ENCODE measurements at regions not wholly inside any gene's neighbourhood (a gene's known extent, or its start where the extent isn't known, plus 50 kb on each side); places are given as distances from the start of the nearest gene placed in this dataset.

DNA sequence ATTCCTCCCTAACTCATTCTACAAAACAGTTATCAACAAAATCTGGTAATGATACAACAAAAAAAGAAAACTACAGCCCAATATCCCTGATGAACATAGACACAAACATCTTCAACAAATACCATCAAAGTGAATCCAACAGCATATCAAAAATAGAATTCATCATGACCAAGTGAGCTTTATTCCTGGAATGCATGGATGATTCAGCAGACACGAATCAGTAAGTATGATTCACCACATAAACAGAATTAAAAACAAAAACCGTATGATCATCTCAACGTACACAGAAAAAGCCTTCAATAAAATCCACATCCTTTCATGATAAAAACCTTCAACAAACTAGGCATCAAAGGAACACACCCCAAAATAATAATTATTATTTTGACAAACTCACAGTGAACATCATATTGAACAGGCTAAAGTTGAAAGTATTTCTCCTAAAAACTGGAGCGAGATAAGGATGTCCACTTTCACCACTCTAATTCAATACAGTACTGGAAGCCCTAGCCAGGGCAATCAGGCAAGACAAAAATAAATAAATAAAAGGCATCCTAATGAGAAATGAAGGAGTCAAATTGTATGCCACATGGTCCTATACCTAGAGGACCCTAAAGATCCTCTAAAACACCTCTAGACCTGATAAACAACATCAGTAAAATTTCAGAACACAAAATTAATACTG is 305.1 kb upstream of the RGMB start:
- DNase-seq, result no peak

DNA sequence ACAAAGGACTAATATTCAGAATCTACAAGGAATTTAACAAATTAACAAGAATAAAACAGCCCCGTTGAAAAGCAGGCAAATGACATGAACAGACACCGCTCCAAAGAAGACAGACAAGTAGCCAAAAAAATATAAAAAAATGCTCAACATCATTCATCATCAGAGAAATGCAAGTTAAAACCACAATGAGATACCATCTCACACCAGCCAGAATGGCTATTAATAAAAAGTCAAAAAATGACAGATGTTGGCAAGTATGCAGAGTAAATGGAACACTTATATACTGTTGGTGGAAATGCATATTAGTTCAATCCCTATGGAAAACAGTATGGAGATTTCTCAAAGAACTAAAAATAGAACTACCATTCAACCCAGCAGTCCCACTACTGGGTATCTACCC is 302.7 kb upstream of the RGMB start:
- no peak for DNase-seq

DNA sequence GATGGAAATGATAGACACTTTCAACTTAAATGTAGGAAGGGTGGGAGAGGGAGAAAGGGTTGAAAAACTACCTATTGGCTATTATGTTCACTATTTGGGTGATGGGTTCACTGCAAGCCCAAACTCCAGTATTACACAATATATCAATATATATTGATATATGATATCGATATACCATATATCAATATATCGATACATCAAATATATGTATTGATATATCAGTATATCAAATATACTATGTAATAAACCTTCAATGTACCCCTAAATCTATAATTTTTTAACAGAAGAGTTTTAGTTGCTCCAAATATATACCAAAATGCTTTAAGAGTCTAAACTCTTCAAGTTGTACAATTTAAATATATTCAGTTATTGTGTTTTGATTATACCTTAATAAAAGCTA is 302.0 kb upstream of the RGMB start:
- no peak for DNase-seq

DNA sequence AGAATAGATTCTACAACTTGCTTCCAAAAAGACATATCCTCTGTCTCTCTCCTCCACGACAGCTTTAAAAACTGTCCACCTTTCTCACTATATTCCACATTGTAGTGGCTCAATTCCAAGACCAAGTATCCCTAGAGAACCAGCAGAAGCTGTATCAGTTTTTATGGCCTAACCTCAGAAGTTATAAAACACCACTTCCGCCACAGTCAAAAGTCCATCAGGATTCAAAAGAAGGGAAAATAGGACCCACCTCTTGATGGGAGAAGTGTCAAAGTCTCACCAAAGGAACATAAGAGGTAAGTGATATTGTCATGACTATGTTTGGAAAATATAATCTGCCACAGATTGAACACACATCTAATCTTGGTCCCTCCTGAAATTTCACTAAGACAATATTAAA is 299.2 kb upstream of the RGMB start:
- DNase-seq, result no peak

DNA sequence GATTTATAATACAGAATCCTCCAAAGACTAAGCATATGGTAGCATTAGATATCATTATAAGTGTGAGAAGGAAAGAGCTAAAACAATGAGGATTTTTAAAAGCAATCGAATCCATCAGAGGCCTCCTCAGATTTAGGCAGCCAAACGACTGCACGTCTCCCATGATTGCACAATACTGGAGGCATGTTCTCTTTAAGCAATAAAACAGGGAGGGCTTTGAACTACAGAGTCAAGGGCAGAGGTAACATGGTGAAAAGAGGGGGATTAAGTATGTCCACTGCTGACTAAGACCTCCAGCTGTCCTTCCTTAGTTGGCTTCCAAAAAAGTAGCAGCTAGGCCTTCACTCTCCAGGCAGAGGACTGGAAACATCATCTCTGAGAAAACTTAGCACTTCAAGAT is 298.7 kb upstream of the RGMB start:
- no peak for DNase-seq

DNA sequence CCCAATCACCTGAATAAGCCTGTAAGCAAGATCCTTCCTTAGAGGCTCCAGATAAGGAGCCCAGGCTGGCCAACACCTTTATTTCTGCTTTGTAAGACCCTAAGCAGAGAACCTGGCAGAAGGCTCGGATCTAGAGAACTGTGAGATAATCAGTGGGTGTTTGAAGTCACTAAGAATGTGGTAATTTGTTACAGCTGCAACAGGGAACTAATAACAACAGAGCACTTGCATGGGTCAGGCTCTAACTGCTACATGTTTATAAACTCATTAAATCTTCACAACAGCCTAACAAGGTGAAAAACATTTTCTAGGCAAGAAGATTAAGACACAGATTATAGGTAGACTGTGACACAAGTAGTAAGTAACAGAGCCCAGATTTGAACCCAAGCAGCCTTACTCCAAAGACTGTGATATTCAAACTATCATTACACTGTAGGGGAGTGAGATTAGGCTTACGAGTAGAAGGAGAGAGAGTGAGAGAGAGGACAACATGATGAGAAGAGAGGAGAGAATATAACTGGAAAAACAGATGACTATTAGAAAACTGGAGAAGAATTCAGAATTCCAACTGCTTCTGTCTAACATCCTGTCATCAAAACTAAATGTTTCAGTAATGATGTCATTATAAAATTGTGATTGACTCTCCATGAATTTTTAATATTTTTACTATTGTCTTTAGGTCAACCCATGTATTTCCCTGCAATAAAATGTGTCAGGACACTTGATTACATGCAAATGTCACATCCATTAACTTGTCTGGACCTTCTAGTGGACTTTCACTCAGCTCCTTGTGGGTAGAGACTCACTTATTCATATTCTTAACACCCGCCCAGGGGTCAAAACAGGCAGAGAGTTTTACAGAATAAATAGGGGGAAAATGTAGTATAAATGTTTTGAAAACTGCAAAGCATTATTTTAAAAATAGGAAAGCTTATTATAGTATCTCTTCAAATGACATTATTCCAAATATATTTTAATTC is 290.9 kb upstream of the RGMB start:
- DNase-seq, result no peak

DNA sequence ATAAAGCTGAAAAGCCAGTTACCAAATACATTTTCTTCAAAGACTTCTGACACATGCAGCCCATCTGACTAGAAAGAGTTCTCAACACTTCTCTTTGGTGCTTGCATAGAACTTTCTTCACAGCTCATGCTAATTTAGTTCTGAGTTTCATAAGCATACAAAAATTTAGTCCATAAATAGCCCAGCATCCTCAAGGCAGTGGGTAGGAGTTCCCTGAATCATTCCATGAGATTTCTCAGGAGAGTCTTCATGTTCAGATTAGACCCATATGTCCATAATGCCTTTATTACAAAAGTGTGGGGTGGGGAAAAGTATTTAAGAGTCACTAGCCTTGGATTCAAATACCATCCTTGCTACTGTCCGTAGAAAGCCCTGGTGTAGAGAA is 290.2 kb upstream of the RGMB start:
- DNase-seq, result no peak

DNA sequence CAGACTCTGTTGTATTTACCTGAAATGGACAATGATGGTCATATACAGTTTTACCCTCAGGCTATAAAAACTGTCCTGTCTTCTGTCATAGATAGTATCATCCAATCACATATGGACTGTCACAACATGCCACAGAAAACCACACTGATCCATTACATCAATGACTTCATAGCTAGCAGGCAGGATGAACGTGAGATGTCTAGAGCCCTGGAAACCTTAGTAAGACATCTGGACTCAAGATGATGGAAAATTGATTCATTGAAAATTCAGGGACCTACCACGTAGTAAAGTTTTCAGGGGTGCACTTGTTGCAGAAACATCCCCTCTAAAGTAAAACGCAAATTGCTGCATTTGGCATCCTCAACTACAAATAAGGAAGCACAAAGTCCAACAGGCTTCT is 284.4 kb upstream of the RGMB start:
- DNase-seq, result no peak

DNA sequence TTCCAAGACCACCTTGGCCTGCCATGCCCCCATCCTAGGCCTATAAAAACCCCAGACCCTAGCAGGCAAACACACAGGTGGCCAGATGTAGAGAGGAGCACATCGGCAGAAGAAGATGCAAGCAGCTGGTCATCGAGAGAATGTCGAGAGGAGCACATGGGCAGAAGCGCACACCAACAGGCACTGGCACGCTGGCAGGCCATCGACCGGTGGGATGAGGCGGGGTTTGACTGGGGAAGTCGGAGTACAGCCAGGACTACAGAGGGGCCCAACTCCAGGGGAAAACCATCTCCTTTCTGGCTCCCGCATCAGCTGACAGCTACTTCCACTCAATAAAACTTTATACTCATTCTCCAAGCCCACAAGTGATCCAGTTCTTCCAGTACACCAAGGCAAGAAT is 283.1 kb upstream of the RGMB start:
- no peak for DNase-seq

DNA sequence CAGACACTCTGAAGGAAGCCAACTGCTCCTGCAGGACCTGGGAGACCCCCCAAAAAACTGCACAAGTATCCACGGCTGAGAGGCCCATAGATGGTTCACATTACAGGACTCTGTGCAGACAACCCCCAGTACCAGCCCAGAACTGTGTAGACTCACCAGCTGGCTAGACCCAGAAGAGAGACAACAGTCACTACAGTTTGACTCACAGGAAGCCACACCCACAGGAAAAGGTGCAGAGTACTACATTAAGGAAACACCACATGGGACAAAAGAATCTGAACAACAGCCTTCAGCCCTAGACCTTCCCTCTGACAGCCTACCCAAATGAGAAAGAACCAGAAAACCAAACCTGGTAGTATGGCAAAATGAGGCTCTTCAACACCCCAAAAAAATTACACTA is 281.2 kb upstream of the RGMB start:
- DNase-seq, result no peak

DNA sequence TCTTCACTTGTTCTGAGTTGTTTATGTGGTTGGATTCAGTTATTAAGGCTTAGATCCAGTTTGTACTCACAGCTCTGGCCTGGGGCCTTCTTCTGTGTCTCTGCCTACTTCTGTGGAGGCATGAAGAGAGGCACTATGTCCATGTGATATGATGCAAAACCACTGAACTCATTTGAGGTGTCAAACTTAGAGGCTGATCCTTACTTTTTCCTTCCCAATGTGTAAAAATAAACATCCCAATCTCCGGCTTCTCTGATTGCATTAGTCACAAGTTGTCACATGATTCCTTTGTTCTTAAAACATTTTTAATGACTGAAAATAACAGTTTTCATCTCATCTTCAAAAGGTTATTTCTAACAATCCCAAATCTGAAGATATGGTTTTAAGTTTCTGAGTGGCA is 276.0 kb upstream of the RGMB start:
- DNase-seq, result no peak

DNA sequence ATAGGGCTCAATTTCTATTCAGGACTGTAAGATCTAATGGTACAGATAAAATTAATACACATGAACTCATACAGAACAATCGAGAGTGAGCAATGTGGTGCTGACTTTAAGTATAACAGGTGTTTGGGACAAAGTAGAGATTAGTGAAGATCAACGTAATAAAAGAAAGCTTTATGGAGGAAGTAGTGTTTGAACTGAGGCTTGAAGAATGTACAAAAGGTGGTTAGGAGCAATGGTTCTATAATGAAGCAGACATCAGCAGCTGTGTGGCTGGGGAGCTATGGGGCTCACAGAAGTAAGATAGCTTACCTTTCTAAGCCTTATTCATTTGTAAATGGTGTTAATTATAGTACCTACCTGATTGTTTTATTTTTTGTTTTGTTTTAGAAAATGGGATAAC is 275.4 kb upstream of the RGMB start:
- DNase-seq, result no peak

DNA sequence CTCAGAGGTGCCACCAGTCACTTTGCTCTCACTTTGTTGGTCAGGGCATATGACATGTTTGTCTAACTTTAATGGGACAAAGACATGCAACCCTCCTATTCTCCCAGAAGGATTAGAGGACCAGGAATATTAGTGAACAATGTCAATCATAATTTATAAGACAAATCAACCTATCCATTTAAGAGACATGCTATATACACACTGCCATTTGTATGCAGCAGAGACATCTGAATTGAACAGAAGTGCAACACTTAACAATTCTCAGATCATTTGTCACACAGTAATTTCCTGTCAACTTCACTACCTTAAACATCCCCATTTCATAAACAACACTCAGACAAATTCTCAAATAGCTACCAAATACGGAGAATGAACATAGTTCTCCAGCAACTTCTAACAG is 273.6 kb upstream of the RGMB start:
- no peak for DNase-seq

DNA sequence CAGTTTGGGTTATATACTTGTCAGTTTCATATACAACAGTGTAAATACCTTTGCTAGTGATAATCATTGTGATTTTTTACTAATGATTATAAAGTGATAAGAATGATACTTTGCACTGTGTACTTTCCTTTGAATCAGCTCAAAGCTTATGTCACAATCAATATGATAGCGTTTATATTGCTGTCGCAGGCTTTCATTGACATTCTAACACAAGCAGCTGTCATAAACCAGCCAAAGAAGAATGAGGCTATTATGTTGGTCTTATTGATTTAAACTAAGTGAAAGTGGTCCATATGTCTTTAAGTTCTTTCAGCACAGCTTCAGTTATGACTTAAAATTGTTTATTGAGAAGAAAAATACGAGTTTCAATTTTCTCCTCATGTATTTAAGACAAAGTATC is 272.7 kb upstream of the RGMB start:
- DNase-seq, result no peak

DNA sequence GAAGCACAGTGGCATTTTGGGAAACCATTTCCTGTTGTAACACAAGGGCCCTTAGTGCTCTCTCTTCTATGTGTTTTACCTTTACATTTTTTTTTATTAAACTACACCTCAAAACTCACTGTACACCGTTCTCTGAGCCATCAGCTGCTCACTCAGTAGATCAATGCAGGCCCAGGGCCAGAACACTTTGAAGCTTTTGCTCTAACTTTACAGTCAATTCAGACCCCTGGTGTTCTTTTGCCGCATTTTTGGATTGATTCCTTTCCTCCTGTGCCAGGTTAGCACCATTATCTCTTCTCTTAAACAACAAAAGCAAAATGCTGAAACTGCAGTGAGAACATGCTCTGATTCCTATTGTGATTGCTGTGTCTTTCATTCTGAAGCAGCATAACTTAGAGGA is 269.8 kb upstream of the RGMB start:
- no peak for DNase-seq

DNA sequence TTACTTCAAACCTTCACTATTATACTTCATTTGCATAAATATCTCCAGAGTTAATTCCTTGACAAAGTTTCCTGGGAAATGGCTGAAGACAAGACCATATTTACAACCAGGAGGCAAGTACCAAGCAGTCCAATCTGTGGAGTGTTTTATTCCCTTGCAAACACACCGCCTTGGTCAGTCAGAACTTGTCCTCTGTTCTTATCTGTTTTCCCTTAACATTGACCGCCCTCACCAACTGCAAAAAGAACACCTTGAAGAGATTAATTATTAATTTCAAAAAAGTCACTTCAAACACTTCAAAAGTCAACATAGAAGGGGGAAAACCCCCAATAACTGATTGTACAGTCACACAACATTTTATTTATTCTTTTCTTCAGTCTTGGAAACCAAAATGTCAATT is 269.0 kb upstream of the RGMB start:
- DNase-seq, result no peak

DNA sequence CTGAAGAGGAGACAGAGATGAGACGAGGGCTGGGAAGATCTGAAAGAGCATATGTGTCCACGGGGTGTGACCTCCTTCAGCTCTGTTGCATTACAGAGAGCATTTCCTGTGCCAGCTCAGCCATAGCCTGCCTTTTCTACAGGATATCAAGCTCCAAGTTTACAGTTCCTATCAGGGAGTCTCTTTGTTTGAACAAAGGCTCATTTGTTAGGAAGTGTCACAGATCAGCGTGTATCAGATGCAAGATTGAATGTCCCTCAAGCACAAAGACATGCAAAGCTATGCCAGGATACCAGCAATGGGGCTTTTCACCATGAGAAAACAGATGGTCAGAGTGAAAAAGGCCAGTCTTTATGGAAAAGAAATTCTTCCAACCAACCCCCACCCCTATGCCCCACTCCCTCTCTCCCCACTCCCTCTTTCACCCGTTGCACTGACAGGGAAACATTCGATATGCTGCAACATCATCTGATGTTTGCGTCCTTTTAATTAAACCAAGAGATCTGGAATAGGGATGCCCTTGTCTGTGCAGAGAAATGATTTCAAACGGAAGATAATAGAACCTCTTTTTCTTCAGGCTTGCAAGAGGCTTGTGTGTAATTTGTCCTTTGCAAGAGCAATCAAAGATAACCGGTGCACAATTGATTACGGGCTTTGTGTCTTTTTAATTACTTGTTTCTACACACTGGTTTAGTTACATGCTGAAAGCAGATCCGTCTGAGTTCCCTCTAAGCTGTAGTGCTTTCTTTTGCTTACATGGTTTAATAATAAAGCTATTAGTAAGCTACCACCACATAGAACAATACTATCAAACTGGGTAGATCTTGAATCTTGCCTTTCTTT is 263.1 kb upstream of the RGMB start:
- DNase-seq, result no peak

DNA sequence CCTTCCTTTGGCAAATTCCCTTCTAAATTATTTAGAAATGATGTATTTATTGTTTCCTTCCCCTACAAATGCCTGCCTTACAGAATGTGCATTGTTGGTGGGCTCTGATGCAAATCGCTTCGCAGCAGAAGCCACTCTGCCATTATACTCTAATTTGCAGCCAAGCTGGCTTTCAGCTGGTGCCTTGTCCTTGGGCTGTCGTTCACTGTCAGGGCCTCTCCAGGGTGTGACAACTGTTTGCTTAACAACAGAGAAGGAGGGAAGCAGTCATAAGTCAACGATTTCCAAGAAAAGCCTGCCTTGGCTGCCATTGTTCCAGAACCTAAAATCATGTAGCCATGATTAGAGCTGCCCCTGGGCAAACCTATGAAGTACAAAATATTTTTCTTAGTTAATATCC is 260.1 kb upstream of the RGMB start:
- DNase-seq, result no peak

DNA sequence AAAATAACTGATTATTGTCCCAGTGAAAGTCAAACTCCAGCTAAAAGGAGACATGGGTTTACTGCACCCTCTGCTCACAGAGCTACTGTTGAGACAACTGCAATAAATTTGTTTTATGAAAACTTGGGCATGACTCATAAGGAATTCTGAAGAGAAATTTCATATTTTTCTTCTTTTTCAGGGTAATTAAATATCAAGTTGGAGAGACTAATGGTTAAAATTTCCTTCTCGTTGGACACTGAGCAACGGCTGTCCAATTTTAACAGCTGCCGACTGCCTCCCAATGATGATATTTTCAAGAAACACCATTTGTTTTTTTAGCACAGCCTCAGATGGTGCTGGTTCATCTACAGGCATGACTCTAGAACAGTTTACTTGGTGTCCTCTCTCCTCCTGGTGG is 259.2 kb upstream of the RGMB start:
- no peak for DNase-seq

DNA sequence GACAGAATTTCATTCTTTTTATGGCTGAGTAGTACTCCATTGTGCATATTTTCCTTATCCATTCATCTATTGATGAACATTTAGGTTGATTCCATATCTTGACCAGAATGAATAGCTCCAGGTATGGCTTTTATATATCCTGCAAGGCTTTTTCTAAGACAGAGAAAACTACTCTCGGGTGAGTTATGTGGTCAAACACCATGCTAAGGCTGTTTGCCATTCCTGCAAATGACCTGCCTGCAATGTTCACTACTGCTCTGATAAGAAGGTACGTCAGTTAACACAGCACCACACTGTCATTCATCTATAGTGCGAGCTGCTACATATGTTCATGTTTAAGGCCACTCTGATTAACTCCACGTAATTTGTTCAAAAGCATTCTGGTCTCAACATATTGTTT is 256.8 kb upstream of the RGMB start:
- no peak for DNase-seq

DNA sequence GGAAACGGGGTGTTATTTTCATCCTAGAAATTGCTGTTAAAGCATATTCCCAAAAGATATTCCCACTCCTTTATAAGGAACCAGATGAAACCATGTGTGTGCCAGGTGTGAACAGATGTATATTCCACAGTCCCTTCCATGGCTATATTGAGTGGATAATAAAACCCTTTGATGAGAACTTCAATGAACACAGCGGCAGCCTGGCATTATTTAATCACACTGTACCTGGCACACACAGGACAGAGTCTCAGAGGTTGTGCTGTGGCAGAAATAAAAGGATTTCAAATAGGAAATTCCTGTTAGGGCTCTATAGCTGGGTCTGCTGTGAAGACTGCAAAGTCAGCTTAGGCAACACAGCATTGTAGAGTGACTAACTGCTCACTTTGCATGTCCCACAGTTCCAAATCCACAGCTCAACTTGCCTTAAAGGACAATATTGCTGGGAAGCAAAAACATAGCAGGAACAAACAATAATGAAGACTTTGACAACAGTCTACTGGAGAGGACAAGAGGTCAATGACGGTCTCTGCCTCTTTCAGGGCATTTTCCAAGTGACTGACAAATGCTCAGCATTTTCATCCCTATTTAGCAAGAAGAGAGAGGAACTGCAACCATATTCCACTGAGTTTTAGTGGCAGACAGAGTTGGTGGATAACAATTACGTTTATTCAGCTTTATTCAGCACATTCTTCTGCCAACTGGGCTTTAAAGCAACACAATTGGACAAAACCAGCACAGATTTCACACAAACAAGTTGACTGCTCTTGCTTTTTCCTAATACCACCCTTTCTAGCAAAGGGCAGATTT is 255.7 kb upstream of the RGMB start:
- no peak for DNase-seq

DNA sequence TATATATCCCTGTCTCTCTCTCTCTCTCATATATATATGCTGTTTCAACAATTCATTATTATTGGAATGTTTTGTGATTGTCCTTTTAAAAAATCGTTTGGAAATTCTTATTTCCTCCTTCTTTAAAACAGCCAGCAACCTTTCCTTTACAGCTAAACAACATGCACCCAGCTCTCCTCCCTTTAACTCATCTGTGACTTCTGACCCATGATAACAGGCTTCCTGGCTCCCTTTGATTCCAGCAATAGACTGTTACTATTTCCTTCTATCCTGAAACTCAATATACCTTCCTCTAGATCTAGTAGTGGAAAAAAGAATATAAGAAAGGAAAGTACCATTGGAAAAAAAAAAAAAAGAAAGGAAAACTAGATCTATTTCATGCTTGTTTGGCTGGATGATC is 254.7 kb upstream of the RGMB start:
- DNase-seq, result no peak

DNA sequence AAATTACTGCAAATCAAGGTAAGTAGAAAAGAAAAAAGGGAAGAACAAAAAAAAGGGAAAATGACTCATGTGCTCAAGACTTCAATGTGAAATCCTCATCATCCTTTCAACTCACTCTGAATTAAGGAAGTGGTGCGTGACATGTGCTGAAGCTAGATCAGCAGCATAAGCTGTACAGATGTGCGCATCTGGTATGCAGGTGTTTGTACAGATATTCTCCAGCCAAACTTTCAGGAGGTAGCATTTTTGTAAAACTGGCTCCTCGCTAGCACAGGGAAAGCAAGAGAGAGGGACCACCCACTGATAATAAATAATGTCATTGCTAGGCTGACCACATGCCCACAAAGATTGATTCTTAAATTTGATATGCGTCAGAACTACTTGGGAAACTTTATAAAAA is 253.9 kb upstream of the RGMB start:
- no peak for DNase-seq
